Thyroid gland (tissue), 4 donors: ENCODE measurements at regions not wholly inside any gene's neighbourhood (a gene's known extent, or its start where the extent isn't known, plus 50 kb on each side); places are given as distances from the start of the nearest gene placed in this dataset.

Experiments
- DNase-seq, 2 donors: peaks; one replicate each; pipeline ENCODE4 v3.0.0-alpha.2; 2019
- H3K27ac ChIP-seq, 3 donors: fragments of 200-600 bp; sonication (generic); 1 replicate in 2 of 3; 2 replicates in 1 of 3; pipeline ENCODE4 v1.5.1; 2016 to 2019; ENCODE audit warnings: mild to moderate bottlenecking in 1 of 3, moderate library complexity in 1 of 3
- H3K27me3 ChIP-seq: fragments of 200-600 bp; sonication (generic); one replicate; pipeline ENCODE4 v1.5.1; 2019
- H3K36me3 ChIP-seq, 2 donors: fragments of 200-600 bp; sonication (generic); one replicate each; pipeline ENCODE4 v1.5.1; 2016 to 2019
- H3K4me1 ChIP-seq, 2 donors: fragments of 200-600 bp; sonication (generic); one replicate each; pipeline ENCODE4 v1.5.1; 2017 to 2019
- H3K4me3 ChIP-seq, 3 donors: fragments of 200-600 bp; sonication (generic); replicated peaks in 1 of 3; 1 replicate in 2 of 3; 2 replicates in 1 of 3; pipeline ENCODE4 v1.5.1; 2016; ENCODE audit warnings: mild to moderate bottlenecking in 1 of 3
- H3K9me3 ChIP-seq: fragments of 200-600 bp; sonication (generic); one replicate; pipeline ENCODE4 v1.5.1; 2017
- CTCF ChIP-seq, 6 experiments: fragments of 200-600 bp in 3 of 6; fragments of 450-650 bp in 3 of 6; sonication (generic) in 3 of 6; IDR thresholded peaks; one replicate each; pipeline ENCODE4 v1.5.1; 2016 to 2019; ENCODE audit warnings: antibody characterized with exemption in 6 of 6, mild to moderate bottlenecking in 2 of 6, inconsistent platforms in 1 of 6, moderate library complexity in 1 of 6
- POLR2A ChIP-seq, 2 donors: fragments of 450-650 bp; IDR thresholded peaks; one replicate each; pipeline ENCODE4 v1.6.1; 2017; ENCODE audit warnings: antibody characterized with exemption in 2 of 2, mild to moderate bottlenecking in 2 of 2, moderate library complexity in 1 of 2
- WGBS, 2 donors: methylation state at CpG; one replicate each; pipeline ENCODE4 v1.1.5; 2017; 5-methylcytosine and 5-hydroxymethylcytosine counted together
- intact Hi-C: fragments of 100-400 bp; cut with DNase I; formaldehyde crosslinking; loops from one replicate; pipeline ENCODE4 v1.15.1; 2023

- no peaks in the 10 kb centered on the region for H3K9me3 ChIP-seq
- DNase-seq, result no peak
- peaks cover 11 to 12% of the 10 kb centered on the region in 2 donors for H3K4me1 ChIP-seq
- no peak overlapping the region for H3K27ac ChIP-seq
- H3K4me3 ChIP-seq, result no peak overlapping the region
- H3K27me3 ChIP-seq, result no peaks in the 10 kb centered on the region
- WGBS, 2 donors, result 95% methylated on average over 6 of the region's 6 CpGs
- H3K36me3 ChIP-seq, result no peaks in the 10 kb centered on the region
- no peak for TF ChIP-seq POLR2A (IDR thresholded peaks at IDR 0.05)
- TF ChIP-seq CTCF (IDR thresholded peaks at IDR 0.05), result no peak
- intact Hi-C loops, result no loop called here
These were observed 119.1 kb downstream of the PHETA1 start for GRCh38 chr12:111249757-111250156.

DNA sequence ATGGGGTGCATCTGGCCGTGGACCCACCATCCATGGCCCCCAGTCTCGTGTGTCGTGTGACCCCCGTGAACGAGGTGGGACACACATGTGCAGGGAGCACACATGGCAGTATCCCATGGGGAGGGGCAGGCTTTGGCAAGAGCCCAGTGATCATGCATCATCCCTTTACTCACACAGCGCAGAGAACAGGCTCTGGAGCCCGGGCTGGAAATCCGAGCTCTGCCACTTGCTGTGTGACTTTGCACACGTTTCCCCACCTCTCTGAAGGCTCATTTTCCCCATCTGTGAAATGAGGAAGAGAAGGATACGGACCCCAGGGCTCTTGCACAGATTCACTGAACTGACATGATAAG, 119.9 kb downstream of the PHETA1 start:
- Histone ChIP-seq H3K4me3 (no peak overlapping the region), H3K27me3 (no peaks in the 10 kb centered on the region), H3K4me1 (peaks cover 11 to 12% of the 10 kb centered on the region in 2 donors), H3K9me3 (no peaks in the 10 kb centered on the region), H3K36me3 (no peaks in the 10 kb centered on the region), H3K27ac (no peak overlapping the region)
- DNase-seq, result no peak
- 81% methylated on average over 9 to 10 of the region's 10 CpGs for WGBS, 2 donors
- no peak for TF ChIP-seq CTCF (IDR thresholded peaks at IDR 0.05)
- no peak for TF ChIP-seq POLR2A (IDR thresholded peaks at IDR 0.05)
- intact Hi-C loops, result no loop called here

DNA sequence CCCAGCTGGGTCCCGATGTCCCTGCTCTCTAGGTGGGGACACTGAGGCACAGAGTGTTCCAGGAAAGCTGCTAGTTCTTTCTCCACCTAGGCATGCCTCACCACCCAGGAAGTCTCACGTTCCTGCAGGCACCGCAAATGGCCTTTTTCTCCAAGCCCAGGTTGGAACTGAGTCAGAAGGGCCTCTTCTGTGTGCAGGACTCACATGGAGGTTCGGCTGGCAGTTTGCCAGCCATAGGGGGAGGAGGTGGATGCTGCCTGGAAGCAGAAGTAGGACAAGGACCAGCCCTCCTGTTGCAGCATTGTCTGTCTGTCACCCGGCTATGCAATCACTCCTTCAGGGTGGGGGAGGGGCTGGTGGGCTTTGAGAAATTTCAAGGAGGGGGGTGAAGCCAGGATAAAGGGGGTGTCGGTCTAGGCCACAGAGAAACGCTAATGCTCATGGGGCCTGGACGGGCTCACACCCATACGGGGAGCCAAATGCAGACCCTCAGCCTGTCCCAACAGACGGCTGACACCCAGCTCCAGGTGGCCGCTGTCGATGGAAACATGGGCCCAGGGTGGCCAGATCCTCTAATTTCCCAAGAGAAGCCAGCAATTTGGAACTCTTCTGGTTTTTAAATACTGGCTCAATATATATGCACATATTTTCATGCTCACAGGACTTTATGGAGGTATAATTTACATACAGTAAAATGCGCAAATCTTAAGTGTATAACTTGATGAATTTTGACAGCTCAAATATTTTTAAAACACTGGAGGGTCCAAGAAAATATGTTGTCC, 120.5 kb downstream of the PHETA1 start:
- peak; percentile 91 to 93 for DNase-seq
- WGBS, 2 donors, result 32 to 44% methylated on average over 9 to 13 of the region's 13 CpGs
- Histone ChIP-seq H3K9me3 (no peaks in the 10 kb centered on the region), H3K4me1 (peaks cover 11 to 12% of the 10 kb centered on the region in 2 donors), H3K27ac (no peak overlapping the region), H3K4me3 (no peak overlapping the region), H3K36me3 (no peaks in the 10 kb centered on the region), H3K27me3 (no peaks in the 10 kb centered on the region)
- intact Hi-C loops, result no loop called here
- TF ChIP-seq CTCF (IDR thresholded peaks at IDR 0.05), result no peak
- no peak for TF ChIP-seq POLR2A (IDR thresholded peaks at IDR 0.05)

- intact Hi-C loops, result no loop called here
- Histone ChIP-seq H3K27ac (no peak overlapping the region), H3K9me3 (no peaks in the 10 kb centered on the region), H3K4me3 (no peak overlapping the region), H3K27me3 (no peaks in the 10 kb centered on the region), H3K36me3 (no peaks in the 10 kb centered on the region), H3K4me1 (peaks cover 11 to 12% of the 10 kb centered on the region in 2 donors)
- no peak for DNase-seq
- TF ChIP-seq CTCF (IDR thresholded peaks at IDR 0.05) (no peak), POLR2A (IDR thresholded peaks at IDR 0.05) (no peak)
- WGBS, 2 donors, result 86 to 90% methylated on average over 10 to 16 of the region's 17 CpGs
These were observed 121.7 kb downstream of the PHETA1 start for GRCh38 chr12:111247083-111247783.

DNA sequence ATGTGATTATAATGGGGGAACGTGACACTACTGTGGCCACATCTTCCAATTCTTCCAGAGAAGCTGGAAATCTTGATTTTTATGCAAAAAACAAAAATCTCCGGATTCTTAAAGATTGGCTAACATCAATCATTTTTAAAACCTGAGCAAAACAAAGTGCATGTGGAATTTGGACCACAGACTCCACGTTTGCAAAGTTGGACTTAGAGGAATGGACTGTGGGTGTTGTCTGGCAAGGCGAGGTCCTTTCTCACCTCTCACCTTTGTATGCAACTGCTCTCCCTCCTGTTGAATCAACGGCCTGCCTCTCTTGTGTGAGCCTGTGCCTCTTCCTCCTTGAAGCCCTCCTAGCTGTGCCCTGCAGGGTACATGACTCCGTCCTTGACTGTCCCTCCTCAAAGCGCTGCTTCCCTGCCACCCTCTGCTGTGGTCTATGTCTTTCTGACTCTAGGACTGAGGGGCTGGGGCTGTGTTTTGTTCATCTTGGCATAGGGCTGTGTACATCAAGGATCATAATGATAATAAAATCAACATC, 122.4 kb downstream of the PHETA1 start:
- intact Hi-C loops, result no loop called here
- TF ChIP-seq CTCF (IDR thresholded peaks at IDR 0.05), result no peak
- TF ChIP-seq POLR2A (IDR thresholded peaks at IDR 0.05), result no peak
- H3K9me3 ChIP-seq, result no peaks in the 10 kb centered on the region
- H3K27ac ChIP-seq, result no peak overlapping the region
- H3K36me3 ChIP-seq, result no peaks in the 10 kb centered on the region
- H3K4me3 ChIP-seq, result no peak overlapping the region
- DNase-seq, result no peak
- peaks cover 11 to 12% of the 10 kb centered on the region in 2 donors for H3K4me1 ChIP-seq
- WGBS, 2 donors, result 89 to 95% methylated on average over 7 of the region's 7 CpGs
- no peaks in the 10 kb centered on the region for H3K27me3 ChIP-seq
